Coronary artery (tissue), 2 donors: ENCODE measurements at regions not wholly inside any gene's neighbourhood (a gene's known extent, or its start where the extent isn't known, plus 50 kb on each side); places are given as distances from the start of the nearest gene placed in this dataset.

Source experiments
- DNase-seq: peaks from one replicate; pipeline ENCODE4 v3.0.0-alpha.2; 2017; ENCODE audit warnings: low spot score
- H3K27ac ChIP-seq, 2 donors: fragments of 200-600 bp; sonication (generic); one replicate each; pipeline ENCODE4 v1.5.1; 2016 to 2019
- H3K4me3 ChIP-seq: fragments of 200-600 bp; sonication (generic); 2 replicates; pipeline ENCODE4 v1.5.1; 2016; ENCODE audit warnings: mild to moderate bottlenecking, moderate library complexity
- TF ChIP-seq, protein P1 (sequence below): fragments of 200-600 bp; sonication (generic); IDR thresholded peaks from one replicate; pipeline ENCODE4 v1.5.1; 2019; ENCODE audit warnings: antibody characterized with exemption

GRCh38 chr2:126785862-126786261, 112.8 kb upstream of the TEX51 start:
- Histone ChIP-seq H3K27ac (no peak overlapping the region), H3K4me3 (no peak overlapping the region)
- no peak for DNase-seq
- TF ChIP-seq, protein P1, sequence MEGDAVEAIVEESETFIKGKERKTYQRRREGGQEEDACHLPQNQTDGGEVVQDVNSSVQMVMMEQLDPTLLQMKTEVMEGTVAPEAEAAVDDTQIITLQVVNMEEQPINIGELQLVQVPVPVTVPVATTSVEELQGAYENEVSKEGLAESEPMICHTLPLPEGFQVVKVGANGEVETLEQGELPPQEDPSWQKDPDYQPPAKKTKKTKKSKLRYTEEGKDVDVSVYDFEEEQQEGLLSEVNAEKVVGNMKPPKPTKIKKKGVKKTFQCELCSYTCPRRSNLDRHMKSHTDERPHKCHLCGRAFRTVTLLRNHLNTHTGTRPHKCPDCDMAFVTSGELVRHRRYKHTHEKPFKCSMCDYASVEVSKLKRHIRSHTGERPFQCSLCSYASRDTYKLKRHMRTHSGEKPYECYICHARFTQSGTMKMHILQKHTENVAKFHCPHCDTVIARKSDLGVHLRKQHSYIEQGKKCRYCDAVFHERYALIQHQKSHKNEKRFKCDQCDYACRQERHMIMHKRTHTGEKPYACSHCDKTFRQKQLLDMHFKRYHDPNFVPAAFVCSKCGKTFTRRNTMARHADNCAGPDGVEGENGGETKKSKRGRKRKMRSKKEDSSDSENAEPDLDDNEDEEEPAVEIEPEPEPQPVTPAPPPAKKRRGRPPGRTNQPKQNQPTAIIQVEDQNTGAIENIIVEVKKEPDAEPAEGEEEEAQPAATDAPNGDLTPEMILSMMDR: no peak

GRCh38 chr2:126786765-126787164, 111.9 kb upstream of the TEX51 start:
- no peak overlapping the region for H3K27ac ChIP-seq
- TF ChIP-seq, protein P1: no peak
- DNase-seq: no peak
- H3K4me3 ChIP-seq: no peak overlapping the region

DNA sequence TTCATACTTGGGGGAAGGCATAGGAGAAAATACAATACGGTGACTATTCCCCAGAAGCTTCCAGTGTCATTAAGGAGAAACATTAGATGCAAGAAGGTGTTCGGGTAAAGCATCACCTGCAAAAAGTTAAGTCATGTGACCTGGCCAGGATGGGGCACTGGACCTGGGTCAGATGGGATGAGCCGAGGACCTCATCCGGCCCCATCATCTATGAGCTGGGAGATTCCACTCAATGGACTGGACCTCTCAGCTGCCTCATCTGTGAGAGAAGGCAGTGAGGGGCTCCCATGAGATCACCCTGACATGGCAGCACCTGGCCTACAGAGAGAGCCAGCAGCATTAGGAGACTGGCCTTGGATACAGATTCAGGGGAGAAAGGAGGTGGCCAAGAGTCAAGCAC, 111.4 kb upstream of the TEX51 start:
- TF ChIP-seq, protein P1: no peak
- no peak for DNase-seq

DNA sequence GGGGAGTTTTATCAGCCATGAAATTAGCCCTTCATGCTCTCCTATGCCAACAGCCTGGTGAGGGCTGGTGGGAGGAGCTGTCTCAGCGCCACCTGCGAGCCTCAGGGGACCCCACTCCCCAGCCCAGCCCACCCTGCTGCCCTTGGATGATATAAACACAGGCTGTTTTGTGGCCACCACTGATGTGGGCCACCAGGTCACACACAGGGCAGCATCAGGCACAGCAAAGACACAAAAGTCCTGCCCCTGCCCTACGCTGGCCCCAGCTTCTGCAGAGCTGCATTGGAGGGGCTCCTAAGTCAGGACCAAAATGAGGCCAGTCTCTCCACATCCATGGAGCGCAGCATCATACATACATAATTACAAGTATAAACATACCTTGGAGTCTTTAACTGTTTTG, 110.6 kb upstream of the TEX51 start:
- Histone ChIP-seq H3K27ac (no peak overlapping the region), H3K4me3 (no peak overlapping the region)
- DNase-seq: no peak
- TF ChIP-seq, protein P1: no peak

More for the DNA sequence above, 111.4 kb upstream of the TEX51 start:
- Histone ChIP-seq H3K4me3 (no peak overlapping the region), H3K27ac (no peak overlapping the region)

GRCh38 chr2:126788652-126789051, 110.0 kb upstream of the TEX51 start:
- TF ChIP-seq, protein P1: no peak
- peak; percentile 38 for DNase-seq
- Histone ChIP-seq H3K4me3 (no peak overlapping the region), H3K27ac (no peak overlapping the region)

GRCh38 chr2:126790987-126791780, 107.5 kb upstream of the TEX51 start:
- peak; percentile 29 for DNase-seq
- H3K4me3 ChIP-seq: no peak overlapping the region
- TF ChIP-seq, protein P1: no peak
- H3K27ac ChIP-seq: no peak overlapping the region

DNA sequence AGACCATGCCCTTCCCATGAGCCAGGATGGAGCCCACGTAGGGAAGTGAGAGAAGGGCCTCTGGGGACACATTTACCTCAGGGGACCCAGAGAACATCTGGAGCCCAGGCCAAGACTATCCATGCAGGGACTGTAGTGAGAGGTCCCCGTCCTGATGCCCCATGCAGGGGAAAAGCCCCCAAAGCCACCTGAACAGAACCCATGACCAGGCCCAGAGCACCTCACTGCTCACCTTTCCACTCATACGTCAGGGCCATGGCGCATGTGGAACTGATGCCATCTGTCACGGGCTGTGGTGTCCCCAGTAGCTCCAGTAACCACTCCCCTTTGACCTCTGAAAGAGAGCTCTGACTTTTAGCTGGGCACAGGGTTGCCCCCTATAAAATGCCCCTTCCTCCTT, 106.5 kb upstream of the TEX51 start:
- peak; percentile 38 for DNase-seq
- TF ChIP-seq, protein P1: no peak
- Histone ChIP-seq H3K4me3 (no peak overlapping the region), H3K27ac (no peak overlapping the region)
